ENCODE measurements at regions not wholly inside any gene's neighbourhood (a gene's known extent, or its start where the extent isn't known, plus 50 kb on each side); places are given as distances from the start of the nearest gene placed in this dataset.
"Not testable (repeated sequence)": the region's sequence is repeated elsewhere in the genome, so short reads cannot be mapped to it uniquely, and the experiment has no call there.

DNA sequence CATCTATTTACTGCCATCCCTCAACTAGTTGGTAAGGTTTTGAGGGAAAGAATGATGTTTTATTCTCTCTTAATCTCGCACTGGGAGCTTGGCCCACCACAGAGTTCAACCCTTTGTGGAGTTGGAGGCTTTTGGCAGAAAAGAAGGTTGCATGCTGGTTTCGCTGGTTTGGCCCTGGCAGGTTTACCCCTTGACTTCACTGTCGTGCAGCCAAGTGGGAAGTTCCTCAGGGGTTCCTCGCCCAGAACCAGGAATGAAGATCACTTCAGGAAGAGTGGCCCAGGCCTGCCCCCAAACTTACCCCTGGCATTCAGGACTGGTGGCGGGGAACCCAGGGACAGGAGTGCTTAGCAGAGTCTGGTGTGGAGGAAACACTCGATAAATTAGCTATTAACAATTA is 103.1 kb upstream of the LYZL2 start:
- no peak for DNase-seq (ENCODE audit: low read depth in 2 of 2)

DNA sequence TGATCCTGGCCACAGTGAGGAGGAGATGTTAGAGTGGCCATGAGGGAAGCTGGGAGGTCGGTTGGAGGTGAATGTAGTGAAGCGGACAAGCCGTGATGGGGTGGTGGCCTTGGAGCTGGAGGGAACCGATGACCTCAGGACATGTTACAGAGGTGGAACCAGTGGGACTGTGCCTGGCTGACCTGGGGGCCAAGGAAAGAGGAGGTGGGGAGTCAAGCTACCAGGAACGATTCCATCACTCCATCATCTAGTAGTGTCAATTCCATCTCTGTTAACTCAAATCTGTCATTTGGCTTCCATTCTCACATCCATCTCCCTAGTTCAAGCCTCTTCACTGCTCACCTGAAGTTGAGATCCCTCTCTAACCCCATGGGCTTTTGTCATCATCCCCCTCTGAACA is 102.4 kb upstream of the LYZL2 start:
- no peak for DNase-seq (ENCODE audit: low read depth in 2 of 2)

DNA sequence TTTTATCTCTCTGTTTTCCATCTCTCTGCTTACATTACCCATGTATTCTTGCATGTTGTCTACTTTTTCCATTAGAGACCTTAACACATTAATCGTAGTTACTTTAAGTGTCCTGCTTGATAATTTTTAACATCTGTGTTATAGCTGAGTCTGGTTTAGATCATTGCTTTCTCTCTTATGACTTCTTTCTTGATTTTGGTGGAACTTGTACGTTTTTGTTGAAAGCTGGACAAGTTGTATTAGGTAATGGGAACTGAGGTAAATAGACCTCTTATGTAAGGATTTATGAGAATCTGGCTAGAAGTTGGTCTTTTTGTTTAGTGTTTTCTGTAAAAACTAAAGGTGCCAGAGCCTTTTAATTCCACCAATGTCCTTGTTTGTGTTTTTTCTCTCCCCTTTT is 100.8 kb upstream of the LYZL2 start:
- DNase-seq (ENCODE audit: low read depth in 2 of 2) = no peak

DNA sequence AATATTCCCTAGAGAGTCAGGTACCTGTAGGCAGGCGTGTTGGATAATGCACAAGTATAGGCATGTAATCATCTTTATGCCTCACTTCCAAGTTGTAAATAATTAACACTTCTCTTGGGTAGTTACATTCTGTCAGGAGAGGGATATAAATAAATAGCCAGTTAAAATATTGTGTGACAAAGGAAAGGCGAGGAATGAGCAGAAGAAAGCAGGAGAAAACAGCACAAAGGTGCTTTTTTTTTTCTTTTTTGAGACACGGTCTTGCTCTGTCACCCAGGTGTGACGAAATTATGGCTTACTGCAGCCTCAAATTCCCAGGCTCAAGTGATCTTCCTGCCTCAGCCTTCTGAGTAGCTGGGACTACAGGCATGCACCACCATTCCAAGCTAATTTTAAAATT is 99.2 kb upstream of the LYZL2 start:
- no peak for DNase-seq (ENCODE audit: low read depth in 2 of 2)

- DNase-seq (ENCODE audit: low read depth in 2 of 2) = no peak
These were observed 98.6 kb upstream of the LYZL2 start for GRCh38 chr10:30728127-30728526.

DNA sequence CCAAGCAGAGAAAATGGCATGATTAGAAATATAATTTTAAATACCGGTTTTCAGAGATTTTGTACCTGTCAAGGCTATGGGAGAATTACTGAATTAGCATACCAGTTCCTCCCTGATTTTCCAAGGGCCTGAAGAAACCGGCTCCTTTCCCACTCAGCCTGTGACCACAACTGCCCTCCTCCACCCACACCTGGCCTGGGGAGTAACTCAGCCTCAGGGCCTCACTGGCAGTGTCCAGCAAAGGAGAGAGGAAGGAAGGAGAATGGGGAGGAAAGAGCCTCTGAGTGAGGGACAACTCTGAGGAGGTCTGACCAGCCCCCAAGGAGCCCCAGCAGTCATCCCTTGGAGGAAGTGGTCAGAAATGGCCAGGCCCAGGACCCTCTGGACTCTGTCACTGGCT is 98.0 kb upstream of the LYZL2 start:
- DNase-seq (ENCODE audit: low read depth in 2 of 2) = no peak

DNA sequence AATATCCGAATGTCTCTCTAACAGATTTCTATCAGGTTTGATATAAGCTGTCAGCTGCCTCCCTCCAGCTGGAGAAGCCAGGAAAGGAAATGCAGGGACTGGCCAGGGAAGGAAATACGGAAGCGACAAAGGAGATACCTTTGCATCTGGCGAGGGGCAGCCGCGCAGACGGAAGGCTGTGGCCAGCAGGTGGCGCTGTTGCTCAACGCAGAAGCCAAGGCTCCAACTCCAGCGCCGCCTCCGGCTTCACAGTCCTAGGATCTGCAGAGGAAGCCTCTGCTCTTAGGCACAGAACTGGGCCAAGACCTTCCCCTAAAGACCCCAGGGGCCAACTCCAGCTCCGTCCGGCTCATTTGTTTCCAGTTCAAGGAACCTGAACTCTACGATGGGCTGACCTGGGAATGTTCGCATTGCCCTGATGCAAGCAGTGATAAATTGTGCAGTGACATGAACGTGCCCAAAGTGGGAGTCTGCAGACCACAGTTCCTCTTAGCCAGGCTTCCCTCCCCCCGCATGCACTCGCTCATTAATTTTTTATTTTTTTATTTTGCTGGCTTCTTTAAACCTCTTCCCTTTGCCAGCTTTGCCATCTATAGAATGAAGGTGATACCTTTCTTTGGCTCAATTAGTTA is 97.3 kb upstream of the LYZL2 start:
- DNase-seq (ENCODE audit: low read depth in 2 of 2) = not testable (repeated sequence)

- DNase-seq (ENCODE audit: low read depth in 2 of 2) = no peak
These were observed 96.1 kb upstream of the LYZL2 start for GRCh38 chr10:30725661-30726060.

DNA sequence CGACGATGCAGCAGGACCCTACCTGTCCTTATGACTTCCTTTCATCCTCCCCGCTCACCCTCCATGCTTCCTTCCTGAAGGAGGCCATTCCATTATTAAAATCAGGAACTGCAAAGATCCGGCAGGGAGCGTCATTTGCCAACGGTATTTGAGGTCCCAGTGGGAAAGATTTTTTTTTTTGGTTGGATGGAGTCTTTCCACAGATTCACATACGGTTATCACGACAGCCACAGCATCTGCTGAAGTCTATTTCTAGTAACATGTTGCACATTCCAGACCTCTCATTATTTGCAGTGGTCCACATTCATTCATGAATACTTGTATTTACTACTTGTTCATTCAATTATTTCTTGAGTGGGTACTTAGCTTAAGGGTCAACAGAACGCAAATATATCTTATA is 94.7 kb upstream of the LYZL2 start:
- DNase-seq (ENCODE audit: low read depth in 2 of 2) = no peak

DNA sequence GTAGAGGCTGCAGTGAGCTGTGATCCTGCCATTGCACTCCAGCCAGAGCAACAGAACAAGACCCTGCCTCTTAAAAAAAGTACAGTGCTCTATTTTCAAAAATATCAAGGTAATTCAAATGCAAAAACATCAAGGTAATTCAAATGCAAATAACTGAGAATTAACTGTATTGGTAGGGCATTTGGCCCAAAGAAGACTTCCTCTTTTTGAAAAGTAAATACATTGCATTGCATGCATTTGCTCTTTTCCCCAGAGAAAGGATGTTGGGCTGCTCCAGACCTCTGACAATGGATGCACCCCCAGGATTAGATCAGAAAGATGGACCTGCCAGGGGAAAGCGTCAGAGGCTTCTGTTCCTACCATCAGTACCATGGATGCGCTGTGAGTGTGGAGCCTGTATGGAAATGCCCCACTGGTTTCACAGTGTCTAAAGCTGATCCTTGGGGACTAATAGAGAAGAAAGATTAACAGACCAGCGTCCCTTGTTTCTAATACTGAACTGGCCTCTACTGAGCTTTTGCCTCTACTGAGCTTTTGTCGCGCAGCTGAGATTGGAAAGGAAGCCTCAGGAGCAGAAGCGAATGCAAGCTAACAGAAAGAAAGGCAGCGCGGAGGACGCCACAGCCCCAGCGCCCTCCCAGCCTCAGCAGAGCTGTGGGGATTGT is 93.5 kb upstream of the LYZL2 start:
- DNase-seq (ENCODE audit: low read depth in 2 of 2) = no peak

GRCh38 chr10:30719832-30720231 is 90.3 kb upstream of the LYZL2 start:
- DNase-seq (ENCODE audit: low read depth in 2 of 2) = no peak

GRCh38 chr10:30709700-30710358 is 80.3 kb upstream of the LYZL2 start:
- DNase-seq (ENCODE audit: low read depth in 2 of 2) = no peak

DNA sequence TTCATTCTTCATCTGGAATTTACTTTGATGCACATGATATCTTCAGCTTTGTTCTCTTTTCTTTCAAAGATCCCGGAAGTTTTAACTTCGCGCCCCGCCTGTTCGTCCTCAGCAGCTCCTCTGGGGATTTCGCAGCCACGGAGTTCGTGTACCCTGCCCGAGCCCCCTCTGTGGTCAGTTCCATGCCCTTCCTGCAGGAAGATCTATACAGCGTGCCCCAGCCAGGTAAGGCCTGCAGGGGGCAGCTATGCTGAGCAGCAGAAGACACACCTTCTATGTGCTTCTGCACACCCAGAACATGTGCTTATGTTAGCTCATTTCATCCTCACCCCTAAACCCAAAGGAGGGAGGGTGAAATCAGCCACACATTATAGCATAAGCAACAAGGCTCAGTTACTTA is 79.7 kb upstream of the LYZL2 start:
- no peak for DNase-seq (ENCODE audit: low read depth in 2 of 2)

GRCh38 chr10:30708234-30708633 is 78.7 kb upstream of the LYZL2 start:
- DNase-seq (ENCODE audit: low read depth in 2 of 2) = no peak

GRCh38 chr10:30706189-30706588 is 76.6 kb upstream of the LYZL2 start:
- DNase-seq (ENCODE audit: low read depth in 2 of 2) = not testable (repeated sequence)

DNA sequence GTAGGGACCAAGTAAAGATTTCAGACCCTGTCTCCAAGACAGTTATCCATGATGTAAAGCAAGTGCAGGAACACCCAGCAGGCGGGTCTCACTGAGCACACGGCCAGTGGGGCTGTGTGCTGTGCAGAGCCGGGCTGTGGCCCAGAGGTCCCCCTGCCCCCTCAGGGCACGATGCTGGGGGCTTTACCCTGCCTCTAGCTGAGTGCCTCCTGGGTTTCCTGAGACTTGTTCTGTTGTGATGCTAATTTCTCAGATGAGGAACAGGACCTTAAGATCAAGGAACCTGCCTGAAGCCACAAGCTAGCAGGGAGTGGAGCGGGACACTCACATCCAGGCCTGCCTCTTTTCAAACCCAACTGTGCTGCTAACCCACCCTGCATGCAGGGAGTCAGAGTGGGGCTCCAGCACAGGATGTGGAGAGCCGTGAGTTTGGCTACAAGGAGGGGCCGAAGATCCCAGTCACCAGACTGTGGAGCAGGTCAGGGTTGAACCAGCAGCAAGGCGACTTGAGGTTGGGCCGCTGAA is 76.1 kb upstream of the LYZL2 start:
- DNase-seq (ENCODE audit: low read depth in 2 of 2) = no peak

DNA sequence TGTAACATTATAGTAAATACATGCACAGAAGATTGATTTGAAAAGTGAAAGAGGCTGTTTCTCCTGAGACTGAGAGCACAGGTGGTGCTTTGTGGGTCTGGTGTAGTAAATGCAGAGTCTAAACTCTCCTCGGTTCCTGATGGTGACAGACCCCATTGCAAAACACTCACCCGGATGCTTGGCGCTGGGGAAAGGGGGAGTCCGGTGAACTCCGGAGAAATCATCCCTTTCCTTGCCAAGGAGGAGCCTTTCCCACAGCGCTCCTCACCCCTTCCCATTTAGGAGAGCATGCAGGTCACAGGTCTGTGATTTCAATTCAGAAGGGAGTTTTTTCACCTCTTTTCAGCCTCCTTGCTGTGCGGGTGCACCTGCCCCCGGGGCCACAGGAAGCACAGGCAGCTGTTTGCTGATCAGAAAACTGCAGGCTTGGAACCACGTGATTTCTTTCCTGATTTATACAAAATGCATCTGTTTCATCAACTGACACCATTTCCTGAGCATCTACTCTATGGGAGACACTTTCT is 75.6 kb upstream of the LYZL2 start:
- DNase-seq (ENCODE audit: low read depth in 2 of 2) = no peak

- DNase-seq (ENCODE audit: low read depth in 2 of 2) = not testable (repeated sequence)
These were observed 75.1 kb upstream of the LYZL2 start for GRCh38 chr10:30704601-30705100.

- no peak for DNase-seq (ENCODE audit: low read depth in 2 of 2)
These were observed 74.6 kb upstream of the LYZL2 start for GRCh38 chr10:30704026-30704600.

DNA sequence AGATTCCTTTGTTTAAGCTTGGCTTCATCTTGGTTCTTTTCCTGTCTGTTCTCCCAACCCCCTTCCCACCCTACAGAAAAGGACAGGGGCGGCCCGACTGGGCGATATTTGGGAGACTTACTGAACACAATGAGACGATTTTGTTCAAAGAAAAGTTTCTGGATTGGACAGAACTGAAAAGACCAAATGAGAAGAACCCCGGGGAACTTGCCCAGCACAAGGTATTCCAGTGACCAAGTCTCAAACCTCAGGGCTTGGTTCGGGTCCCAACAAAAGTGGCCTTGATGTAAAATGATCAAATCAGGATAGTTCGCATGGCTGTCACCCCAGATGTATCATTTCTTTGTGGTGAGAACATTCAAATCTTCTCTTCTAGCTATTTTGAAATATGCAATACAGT is 73.9 kb upstream of the LYZL2 start:
- DNase-seq (ENCODE audit: low read depth in 2 of 2) = not testable (repeated sequence)

- no peak for DNase-seq (ENCODE audit: low read depth in 2 of 2)
These were observed 73.3 kb upstream of the LYZL2 start for GRCh38 chr10:30702860-30703259.

GRCh38 chr10:30701451-30702173 is 72.1 kb upstream of the LYZL2 start:
- DNase-seq (ENCODE audit: low read depth in 2 of 2) = no peak

Data from fibroblast of skin of left biceps (primary cell).